Sigmoid colon (tissue), 4 donors: ENCODE measurements at regions not wholly inside any gene's neighbourhood (a gene's known extent, or its start where the extent isn't known, plus 50 kb on each side); places are given as distances from the start of the nearest gene placed in this dataset.

ENCODE experiments used
- CTCF ChIP-seq, 4 experiments: fragments of 450-650 bp in 3 of 4; fragments of 200-600 bp in 1 of 4; IDR thresholded peaks; one replicate each; pipeline ENCODE4 v1.5.1; 2016 to 2019; ENCODE audit warnings: antibody characterized with exemption in 4 of 4, mild to moderate bottlenecking in 3 of 4, moderate library complexity in 2 of 4
- POLR2A ChIP-seq, 2 donors: fragments of 450-650 bp; IDR thresholded peaks; one replicate each; pipeline ENCODE4 v1.6.1; 2016; ENCODE audit warnings: antibody characterized with exemption in 2 of 2, mild to moderate bottlenecking in 2 of 2, moderate library complexity in 2 of 2
- POLR2AphosphoS5 ChIP-seq, 4 donors: sonication (generic); formaldehyde crosslinking; IDR thresholded peaks; one replicate each; pipeline ENCODE4 v1.6.1; 2017; ENCODE audit warnings: antibody characterized with exemption in 4 of 4

- TF ChIP-seq CTCF (IDR thresholded peaks at IDR 0.05) (no peak), POLR2A (IDR thresholded peaks at IDR 0.05) (no peak), POLR2AphosphoS5 (IDR thresholded peaks at IDR 0.05) (no peak)
Measured at GRCh38 chr3:82816086-82816485, 1054.6 kb upstream of the GBE1 start.
